Mesendoderm (in vitro differentiated cells): ENCODE measurements at regions not wholly inside any gene's neighbourhood (a gene's known extent, or its start where the extent isn't known, plus 50 kb on each side); places are given as distances from the start of the nearest gene placed in this dataset.

ENCODE experiments used
- DNase-seq: peaks from one replicate; pipeline ENCODE4 v3.0.0; 2013
- H2AK5ac ChIP-seq: 2 replicates; pipeline ENCODE4 v1.6.1; 2013; ENCODE audit warnings: low read length, inconsistent platforms
- H2BK120ac ChIP-seq: 2 replicates; pipeline ENCODE4 v1.6.1; 2013; ENCODE audit warnings: low read depth, mild to moderate bottlenecking, low read length, moderate library complexity, mixed read lengths
- H2BK15ac ChIP-seq: replicated peaks from 2 replicates; pipeline ENCODE4 v1.6.1; 2013; ENCODE audit warnings: low read depth, mild to moderate bottlenecking, moderate library complexity
- H2BK5ac ChIP-seq: 2 replicates; pipeline ENCODE4 v1.6.1; 2013; ENCODE audit warnings: low read length, inconsistent platforms
- H3K18ac ChIP-seq: 2 replicates; pipeline ENCODE4 v1.6.1; 2013; ENCODE audit warnings: mild to moderate bottlenecking, low read length, mixed read lengths
- H3K23ac ChIP-seq: one replicate; pipeline ENCODE4 v1.6.1; 2013; ENCODE audit warnings: low read length
- H3K27ac ChIP-seq: 2 replicates; pipeline ENCODE4 v1.5.1; 2013; ENCODE audit warnings: low read depth, mild to moderate bottlenecking, inconsistent platforms, low read length, moderate library complexity
- H3K27me3 ChIP-seq: 2 replicates; pipeline ENCODE4 v1.6.1; 2013; ENCODE audit warnings: low read length, control low read depth, mild to moderate bottlenecking, inconsistent platforms; ENCODE audit not compliant: insufficient read depth, poor library complexity
- H3K36me3 ChIP-seq: 2 replicates; pipeline ENCODE4 v1.6.1; 2013; ENCODE audit warnings: low read length, inconsistent platforms; ENCODE audit not compliant: control insufficient read depth, insufficient read depth
- H3K4ac ChIP-seq: one replicate; pipeline ENCODE4 v1.6.1; 2013; ENCODE audit warnings: low read depth, mild to moderate bottlenecking, low read length, moderate library complexity
- H3K4me1 ChIP-seq: 2 replicates; pipeline ENCODE4 v1.6.1; 2013; ENCODE audit warnings: low read depth, low read length, inconsistent platforms; ENCODE audit not compliant: control insufficient read depth
- H3K4me2 ChIP-seq: 2 replicates; pipeline ENCODE4 v1.6.1; 2013; ENCODE audit warnings: low read length
- H3K4me3 ChIP-seq: 2 replicates; pipeline ENCODE4 v1.5.1; 2013; ENCODE audit warnings: mild to moderate bottlenecking, low read length
- H3K56ac ChIP-seq: one replicate; pipeline ENCODE4 v1.6.1; 2013; ENCODE audit warnings: low read length
- H3K79me1 ChIP-seq: 2 replicates; pipeline ENCODE4 v1.6.1; 2013; ENCODE audit warnings: low read length, inconsistent platforms
- H3K79me2 ChIP-seq: 2 replicates; pipeline ENCODE4 v1.6.1; 2013; ENCODE audit warnings: mild to moderate bottlenecking, low read length; ENCODE audit not compliant: control insufficient read depth, insufficient read depth
- H3K9ac ChIP-seq: 2 replicates; pipeline ENCODE4 v1.6.1; 2013; ENCODE audit warnings: low read length, inconsistent platforms
- H4K5ac ChIP-seq: one replicate; pipeline ENCODE4 v1.6.1; 2013; ENCODE audit warnings: low read length
- H4K8ac ChIP-seq: one replicate; pipeline ENCODE4 v1.6.1; 2013; ENCODE audit warnings: low read depth, mild to moderate bottlenecking, control low read depth, low read length, moderate library complexity
- WGBS: extraction: QIAGEN DNeasy Blood & Tissue Kit; methylation state at CpG from one replicate; pipeline ENCODE4 v1.1.7; 2013; ENCODE audit warnings: low lambda C conversion rate, missing lambda C conversion rate; ENCODE audit not compliant: insufficient coverage; ENCODE audit errors: extremely low coverage; 5-methylcytosine and 5-hydroxymethylcytosine counted together

GRCh38 chr14:25411781-25412757 lies 362.1 kb upstream of the STXBP6 start:
- H3K4ac ChIP-seq = no peak overlapping the region
- no peak overlapping the region for H3K9ac ChIP-seq
- no peak overlapping the region for H3K56ac ChIP-seq
- no peak overlapping the region for H3K4me3 ChIP-seq
- no peaks in the 10 kb centered on the region for H3K36me3 ChIP-seq
- H2BK15ac ChIP-seq = no peak overlapping the region
- no peak overlapping the region for H2BK120ac ChIP-seq
- H3K4me1 ChIP-seq = no peaks in the 10 kb centered on the region
- no peak overlapping the region for H2AK5ac ChIP-seq
- H3K79me1 ChIP-seq = no peaks in the 10 kb centered on the region
- H3K4me2 ChIP-seq = no peak overlapping the region
- H2BK5ac ChIP-seq = no peak overlapping the region
- no peak overlapping the region for H3K27ac ChIP-seq
- no peak overlapping the region for H3K23ac ChIP-seq
- H3K18ac ChIP-seq = no peak overlapping the region
- WGBS = no CpG with 5 or more reads among the region's 6 CpGs
- no peak overlapping the region for H4K5ac ChIP-seq
- no peaks in the 10 kb centered on the region for H3K79me2 ChIP-seq
- DNase-seq = peak; percentile 81
- no peaks in the 10 kb centered on the region for H3K27me3 ChIP-seq
- no peak overlapping the region for H4K8ac ChIP-seq

GRCh38 chr14:25406818-25407217 lies 356.9 kb upstream of the STXBP6 start:
- no peak overlapping the region for H3K23ac ChIP-seq
- H2BK120ac ChIP-seq = no peak overlapping the region
- no peak overlapping the region for H2BK15ac ChIP-seq
- H3K36me3 ChIP-seq = no peaks in the 10 kb centered on the region
- H3K27me3 ChIP-seq = no peaks in the 10 kb centered on the region
- H3K56ac ChIP-seq = no peak overlapping the region
- H4K5ac ChIP-seq = no peak overlapping the region
- no peak overlapping the region for H3K27ac ChIP-seq
- H3K4me1 ChIP-seq = no peaks in the 10 kb centered on the region
- no peak overlapping the region for H3K4me2 ChIP-seq
- H3K18ac ChIP-seq = no peak overlapping the region
- no peak overlapping the region for H4K8ac ChIP-seq
- no peak overlapping the region for H2BK5ac ChIP-seq
- no CpG with 5 or more reads among the region's 5 CpGs for WGBS
- H3K4ac ChIP-seq = no peak overlapping the region
- no peak overlapping the region for H2AK5ac ChIP-seq
- H3K79me2 ChIP-seq = no peaks in the 10 kb centered on the region
- H3K9ac ChIP-seq = no peak overlapping the region
- peak; percentile 80 for DNase-seq
- no peaks in the 10 kb centered on the region for H3K79me1 ChIP-seq
- no peak overlapping the region for H3K4me3 ChIP-seq

- Histone ChIP-seq H2BK15ac (no peak overlapping the region), H4K5ac (no peak overlapping the region), H4K8ac (no peak overlapping the region), H3K56ac (no peak overlapping the region), H3K9ac (no peak overlapping the region), H3K79me1 (no peaks in the 10 kb centered on the region), H3K4me2 (no peak overlapping the region), H3K4ac (no peak overlapping the region), H3K27me3 (no peaks in the 10 kb centered on the region), H3K4me1 (no peaks in the 10 kb centered on the region), H2BK120ac (no peak overlapping the region), H3K79me2 (no peaks in the 10 kb centered on the region), H3K18ac (no peak overlapping the region), H3K36me3 (no peaks in the 10 kb centered on the region), H2AK5ac (no peak overlapping the region), H3K27ac (no peak overlapping the region), H3K23ac (no peak overlapping the region), H3K4me3 (no peak overlapping the region), H2BK5ac (no peak overlapping the region)
- WGBS = no CpG with 5 or more reads among the region's 12 CpGs
- peak; percentile 57 for DNase-seq
Measured at GRCh38 chr14:25400607-25401206, 350.8 kb upstream of the STXBP6 start.

GRCh38 chr14:25396128-25396527 lies 346.2 kb upstream of the STXBP6 start:
- no peak overlapping the region for H3K23ac ChIP-seq
- no peak overlapping the region for H3K9ac ChIP-seq
- no peaks in the 10 kb centered on the region for H3K27me3 ChIP-seq
- no peak overlapping the region for H2BK5ac ChIP-seq
- H3K4ac ChIP-seq = no peak overlapping the region
- no peak overlapping the region for H3K56ac ChIP-seq
- no peaks in the 10 kb centered on the region for H3K4me1 ChIP-seq
- H3K4me3 ChIP-seq = no peak overlapping the region
- H3K18ac ChIP-seq = no peak overlapping the region
- H3K27ac ChIP-seq = no peak overlapping the region
- DNase-seq = no peak
- no CpG with 5 or more reads among the region's 1 CpG for WGBS
- no peak overlapping the region for H2BK15ac ChIP-seq
- H2BK120ac ChIP-seq = no peak overlapping the region
- H3K79me1 ChIP-seq = no peaks in the 10 kb centered on the region
- H4K5ac ChIP-seq = no peak overlapping the region
- no peak overlapping the region for H2AK5ac ChIP-seq
- no peak overlapping the region for H3K4me2 ChIP-seq
- H4K8ac ChIP-seq = no peak overlapping the region
- H3K36me3 ChIP-seq = no peaks in the 10 kb centered on the region
- H3K79me2 ChIP-seq = no peaks in the 10 kb centered on the region

- H3K79me2 ChIP-seq = no peaks in the 10 kb centered on the region
- no peak overlapping the region for H3K56ac ChIP-seq
- H3K18ac ChIP-seq = no peak overlapping the region
- no CpG with 5 or more reads among the region's 3 CpGs for WGBS
- H4K5ac ChIP-seq = no peak overlapping the region
- no peak for DNase-seq
- H2BK5ac ChIP-seq = no peak overlapping the region
- no peak overlapping the region for H2BK120ac ChIP-seq
- no peak overlapping the region for H3K27ac ChIP-seq
- H3K23ac ChIP-seq = no peak overlapping the region
- no peaks in the 10 kb centered on the region for H3K36me3 ChIP-seq
- no peaks in the 10 kb centered on the region for H3K4me1 ChIP-seq
- no peaks in the 10 kb centered on the region for H3K27me3 ChIP-seq
- no peak overlapping the region for H3K9ac ChIP-seq
- no peak overlapping the region for H2BK15ac ChIP-seq
- H2AK5ac ChIP-seq = no peak overlapping the region
- no peaks in the 10 kb centered on the region for H3K79me1 ChIP-seq
- no peak overlapping the region for H3K4me2 ChIP-seq
- no peak overlapping the region for H3K4ac ChIP-seq
- no peak overlapping the region for H4K8ac ChIP-seq
- no peak overlapping the region for H3K4me3 ChIP-seq
Measured at GRCh38 chr14:25394791-25395391, 344.9 kb upstream of the STXBP6 start.
